ENCODE measurements at regions not wholly inside any gene's neighbourhood (a gene's known extent, or its start where the extent isn't known, plus 50 kb on each side); places are given as distances from the start of the nearest gene placed in this dataset.

- DNase-seq (ENCODE audit: low spot score), result no peak
- ChIA-PET POLR2A (ENCODE audit: low non-redundant PET) (no interaction called here), CTCF (no interaction called here)
- no peaks in the 10 kb centered on the region for H3K36me3 ChIP-seq (ENCODE audit: insufficient read depth, low read length, poor library complexity, severe bottlenecking)
- no peak overlapping the region for H3K4me3 ChIP-seq (ENCODE audit: low read depth, low read length, poor library complexity, severe bottlenecking)
- no peaks in the 10 kb centered on the region for H3K9me3 ChIP-seq (ENCODE audit: low read depth, low read length, poor library complexity, severe bottlenecking)
- no peaks in the 10 kb centered on the region for H3K27me3 ChIP-seq (replicated peaks; ENCODE audit: insufficient read depth, low read depth, low read length, poor library complexity)
- intact Hi-C loops (cut with micrococcal nuclease; ENCODE audit: unreplicated experiment), result no loop called here
- BruUV-seq (replicated peaks), result no TSS peak
- no peak overlapping the region for H3K27ac ChIP-seq (ENCODE audit: low read depth, low read length, poor library complexity, severe bottlenecking)
- H3K4me1 ChIP-seq (ENCODE audit: insufficient read depth, low read length, poor library complexity, severe bottlenecking), result no peaks in the 10 kb centered on the region
- no peak for TF ChIP-seq CTCF (conservative IDR thresholded peaks at IDR 0.05; ENCODE audit: low read depth, low read length)
- TF ChIP-seq EZH2 (IDR thresholded peaks at IDR 0.05; ENCODE audit: borderline replicate concordance, low read depth, low read length, poor library complexity, severe bottlenecking), result no peak
These were observed 204.2 kb upstream of the IL15 start for GRCh38 chr4:141432000-141432712.

GRCh38 chr4:141435446-141436225 lies 200.7 kb upstream of the IL15 start:
- Histone ChIP-seq H3K9me3 (ENCODE audit: low read depth, low read length, poor library complexity, severe bottlenecking) (no peaks in the 10 kb centered on the region), H3K4me3 (ENCODE audit: low read depth, low read length, poor library complexity, severe bottlenecking) (no peak overlapping the region), H3K36me3 (ENCODE audit: insufficient read depth, low read length, poor library complexity, severe bottlenecking) (no peaks in the 10 kb centered on the region), H3K4me1 (ENCODE audit: insufficient read depth, low read length, poor library complexity, severe bottlenecking) (no peaks in the 10 kb centered on the region), H3K27me3 (replicated peaks; ENCODE audit: insufficient read depth, low read depth, low read length, poor library complexity) (no peaks in the 10 kb centered on the region), H3K27ac (ENCODE audit: low read depth, low read length, poor library complexity, severe bottlenecking) (no peak overlapping the region)
- ChIA-PET POLR2A (ENCODE audit: low non-redundant PET) (no interaction called here), CTCF (no interaction called here)
- no TSS peak for BruUV-seq (replicated peaks)
- TF ChIP-seq EZH2 (IDR thresholded peaks at IDR 0.05; ENCODE audit: borderline replicate concordance, low read depth, low read length, poor library complexity, severe bottlenecking), result no peak
- no peak for TF ChIP-seq CTCF (conservative IDR thresholded peaks at IDR 0.05; ENCODE audit: low read depth, low read length)
- DNase-seq (ENCODE audit: low spot score), result no peak
- intact Hi-C loops (cut with micrococcal nuclease; ENCODE audit: unreplicated experiment), result no loop called here

GRCh38 chr4:141439223-141439622 lies 197.2 kb upstream of the IL15 start:
- no TSS peak for BruUV-seq (replicated peaks)
- no peaks in the 10 kb centered on the region for H3K9me3 ChIP-seq (ENCODE audit: low read depth, low read length, poor library complexity, severe bottlenecking)
- ChIA-PET POLR2A (ENCODE audit: low non-redundant PET) (no interaction called here), CTCF (no interaction called here)
- H3K27me3 ChIP-seq (replicated peaks; ENCODE audit: insufficient read depth, low read depth, low read length, poor library complexity), result no peaks in the 10 kb centered on the region
- no peak for DNase-seq (ENCODE audit: low spot score)
- no peak overlapping the region for H3K4me3 ChIP-seq (ENCODE audit: low read depth, low read length, poor library complexity, severe bottlenecking)
- intact Hi-C loops (cut with micrococcal nuclease; ENCODE audit: unreplicated experiment), result no loop called here
- TF ChIP-seq EZH2 (IDR thresholded peaks at IDR 0.05; ENCODE audit: borderline replicate concordance, low read depth, low read length, poor library complexity, severe bottlenecking) (no peak), CTCF (conservative IDR thresholded peaks at IDR 0.05; ENCODE audit: low read depth, low read length) (no peak)
- H3K4me1 ChIP-seq (ENCODE audit: insufficient read depth, low read length, poor library complexity, severe bottlenecking), result no peaks in the 10 kb centered on the region
- H3K36me3 ChIP-seq (ENCODE audit: insufficient read depth, low read length, poor library complexity, severe bottlenecking), result no peaks in the 10 kb centered on the region
- no peak overlapping the region for H3K27ac ChIP-seq (ENCODE audit: low read depth, low read length, poor library complexity, severe bottlenecking)

Data from A673 (cell line).